ENCODE measurements at regions not wholly inside any gene's neighbourhood (a gene's known extent, or its start where the extent isn't known, plus 50 kb on each side); places are given as distances from the start of the nearest gene placed in this dataset.
"Not testable (repeated sequence)": the region's sequence is repeated elsewhere in the genome, so short reads cannot be mapped to it uniquely, and the experiment has no call there.

DNA sequence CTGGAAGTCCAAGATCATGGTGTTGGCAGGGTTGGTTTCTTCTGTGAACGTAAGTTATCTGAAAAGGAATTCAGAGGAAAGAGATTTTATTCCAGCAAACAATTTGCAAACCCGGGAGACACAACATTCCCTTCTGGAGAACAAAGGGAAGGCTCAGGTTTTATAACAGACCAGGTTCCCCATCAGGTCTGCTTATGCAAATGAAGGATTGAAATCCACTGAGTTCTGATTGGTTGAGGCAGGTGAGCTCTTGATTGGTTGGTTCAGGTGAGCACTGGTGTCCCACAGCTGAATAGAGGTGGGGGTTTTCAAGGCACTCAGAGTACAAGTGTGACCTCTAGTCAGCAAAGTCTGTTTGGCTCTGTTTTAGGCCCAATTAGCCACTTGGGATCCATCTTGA is 1306.8 kb downstream of the TBC1D22A start:
- no peak overlapping the region for H3K27ac ChIP-seq
- no peaks in the 10 kb centered on the region for H3K36me3 ChIP-seq
- no peaks in the 10 kb centered on the region for H3K4me1 ChIP-seq
- intact Hi-C loops (cut with DNase I), result no loop called here
- TF ChIP-seq, protein P1, sequence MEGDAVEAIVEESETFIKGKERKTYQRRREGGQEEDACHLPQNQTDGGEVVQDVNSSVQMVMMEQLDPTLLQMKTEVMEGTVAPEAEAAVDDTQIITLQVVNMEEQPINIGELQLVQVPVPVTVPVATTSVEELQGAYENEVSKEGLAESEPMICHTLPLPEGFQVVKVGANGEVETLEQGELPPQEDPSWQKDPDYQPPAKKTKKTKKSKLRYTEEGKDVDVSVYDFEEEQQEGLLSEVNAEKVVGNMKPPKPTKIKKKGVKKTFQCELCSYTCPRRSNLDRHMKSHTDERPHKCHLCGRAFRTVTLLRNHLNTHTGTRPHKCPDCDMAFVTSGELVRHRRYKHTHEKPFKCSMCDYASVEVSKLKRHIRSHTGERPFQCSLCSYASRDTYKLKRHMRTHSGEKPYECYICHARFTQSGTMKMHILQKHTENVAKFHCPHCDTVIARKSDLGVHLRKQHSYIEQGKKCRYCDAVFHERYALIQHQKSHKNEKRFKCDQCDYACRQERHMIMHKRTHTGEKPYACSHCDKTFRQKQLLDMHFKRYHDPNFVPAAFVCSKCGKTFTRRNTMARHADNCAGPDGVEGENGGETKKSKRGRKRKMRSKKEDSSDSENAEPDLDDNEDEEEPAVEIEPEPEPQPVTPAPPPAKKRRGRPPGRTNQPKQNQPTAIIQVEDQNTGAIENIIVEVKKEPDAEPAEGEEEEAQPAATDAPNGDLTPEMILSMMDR (IDR thresholded peaks at IDR 0.05), result no peak
- TF ChIP-seq POLR2A (IDR thresholded peaks at IDR 0.05), result no peak
- no peaks in the 10 kb centered on the region for H3K27me3 ChIP-seq
- H3K9me3 ChIP-seq, result no peaks in the 10 kb centered on the region
- WGBS, 2 donors, result 88 to 95% methylated on average over 2 of the region's 2 CpGs
- DNase-seq, result no peak
- no peak overlapping the region for H3K4me3 ChIP-seq

DNA sequence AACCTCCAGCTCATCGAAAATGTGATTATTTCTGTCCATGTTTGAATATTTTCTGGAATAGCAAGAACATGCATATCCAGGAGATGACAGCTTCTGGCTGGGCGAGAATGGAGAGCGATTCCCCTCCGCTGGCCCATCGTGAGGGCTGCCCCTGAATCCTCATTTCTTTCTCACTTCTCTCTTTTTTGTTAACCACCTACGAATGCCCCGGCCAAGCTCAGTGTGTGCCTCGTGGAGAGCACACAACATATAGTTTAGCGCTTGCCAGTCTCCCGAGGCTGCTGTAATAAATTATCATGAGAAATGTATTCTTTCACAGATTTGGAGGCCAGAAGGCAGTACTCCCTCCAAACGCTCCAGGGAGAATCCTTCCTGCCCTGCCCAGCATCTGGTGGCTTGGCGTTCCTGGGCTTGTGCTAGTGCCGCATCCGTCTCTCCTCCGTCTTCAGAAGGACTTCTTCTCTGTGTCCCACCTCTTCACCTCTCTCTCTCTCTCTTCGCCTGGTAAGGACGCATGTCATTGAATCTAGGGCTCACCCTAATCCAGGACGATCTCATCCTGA is 1306.0 kb downstream of the TBC1D22A start:
- DNase-seq, result no peak
- no peaks in the 10 kb centered on the region for H3K27me3 ChIP-seq

GRCh38 chr22:48065892-48066291 is 1303.4 kb downstream of the TBC1D22A start:
- Histone ChIP-seq H3K36me3 (no peaks in the 10 kb centered on the region), H3K4me3 (no peak overlapping the region), H3K4me1 (no peaks in the 10 kb centered on the region), H3K27me3 (no peaks in the 10 kb centered on the region), H3K27ac (no peak overlapping the region), H3K9me3 (no peaks in the 10 kb centered on the region)
- intact Hi-C loops (cut with DNase I), result no loop called here
- 76 to 82% methylated on average over 6 of the region's 7 CpGs for WGBS, 2 donors
- TF ChIP-seq POLR2A (IDR thresholded peaks at IDR 0.05), result no peak
- TF ChIP-seq, protein P1 (IDR thresholded peaks at IDR 0.05), result no peak
- DNase-seq, result no peak

More for the DNA sequence above, 1306.0 kb downstream of the TBC1D22A start:
- Histone ChIP-seq H3K4me3 (no peak overlapping the region), H3K27ac (no peak overlapping the region), H3K36me3 (no peaks in the 10 kb centered on the region), H3K9me3 (no peaks in the 10 kb centered on the region), H3K4me1 (no peaks in the 10 kb centered on the region)
- WGBS, 2 donors, result 70 to 79% methylated on average over 18 of the region's 18 CpGs
- intact Hi-C loops (cut with DNase I), result no loop called here
- TF ChIP-seq, protein P1 (IDR thresholded peaks at IDR 0.05), result no peak
- no peak for TF ChIP-seq POLR2A (IDR thresholded peaks at IDR 0.05)

DNA sequence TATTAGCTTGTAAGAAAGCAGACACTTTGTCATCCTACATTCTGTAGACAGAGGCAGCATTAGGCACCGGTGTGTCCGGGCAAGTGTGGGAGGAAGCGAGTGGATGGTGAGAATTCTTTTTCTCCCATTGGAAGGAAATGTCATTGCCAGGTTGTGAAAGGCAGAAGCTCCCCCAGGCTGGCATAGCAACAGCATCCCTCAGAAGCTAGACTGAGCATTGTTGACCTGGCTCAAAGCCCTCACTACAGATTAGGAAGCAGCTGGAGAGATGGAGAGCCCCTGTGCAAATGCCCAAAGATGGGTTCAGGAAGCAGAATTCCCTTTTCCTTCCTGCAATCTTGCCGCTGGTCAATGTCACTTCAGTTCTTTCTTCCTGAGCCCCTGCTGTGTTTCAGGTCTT is 1299.3 kb downstream of the TBC1D22A start:
- TF ChIP-seq POLR2A (IDR thresholded peaks at IDR 0.05), result no peak
- TF ChIP-seq, protein P1 (IDR thresholded peaks at IDR 0.05), result no peak
- Histone ChIP-seq H3K27me3 (peaks cover 0 to 22% (median 0%) of the 10 kb centered on the region in 4 donors), H3K36me3 (no peaks in the 10 kb centered on the region), H3K4me1 (no peaks in the 10 kb centered on the region), H3K27ac (no peak overlapping the region), H3K9me3 (no peaks in the 10 kb centered on the region), H3K4me3 (no peak overlapping the region)
- WGBS, 2 donors, result 67 to 75% methylated on average over 4 of the region's 4 CpGs
- no peak for DNase-seq
- intact Hi-C loops (cut with DNase I), result no loop called here

- no peaks in the 10 kb centered on the region for H3K9me3 ChIP-seq
- H3K27me3 ChIP-seq, result peaks cover 0 to 28% (median 0%) of the 10 kb centered on the region in 4 donors
- H3K4me3 ChIP-seq, result no peak overlapping the region
- no peaks in the 10 kb centered on the region for H3K36me3 ChIP-seq
- DNase-seq, result no peak
- H3K27ac ChIP-seq, result no peak overlapping the region
- TF ChIP-seq, protein P1 (IDR thresholded peaks at IDR 0.05), result no peak
- intact Hi-C loops (cut with DNase I), result no loop called here
- WGBS, 2 donors, result 58 to 60% methylated on average over 7 of the region's 7 CpGs
- H3K4me1 ChIP-seq, result no peaks in the 10 kb centered on the region
Observed at GRCh38 chr22:48060266-48060665, 1297.8 kb downstream of the TBC1D22A start.

- H3K27ac ChIP-seq; H3K36me3 ChIP-seq; H3K4me1 ChIP-seq; intact Hi-C loops (cut with DNase I); H3K4me3 ChIP-seq; DNase-seq; H3K9me3 ChIP-seq: not testable (repeated sequence)
- H3K27me3 ChIP-seq, result peaks cover 0 to 34% (median 0%) of the 10 kb centered on the region in 4 donors
- 88 to 91% methylated on average over 1 to 4 of the region's 4 CpGs for WGBS, 2 donors
Observed at GRCh38 chr22:48059521-48059920, 1297.1 kb downstream of the TBC1D22A start.

All from esophagus squamous epithelium (tissue), 5 donors.